ENCODE measurements at regions not wholly inside any gene's neighbourhood (a gene's known extent, or its start where the extent isn't known, plus 50 kb on each side); places are given as distances from the start of the nearest gene placed in this dataset.

DNA sequence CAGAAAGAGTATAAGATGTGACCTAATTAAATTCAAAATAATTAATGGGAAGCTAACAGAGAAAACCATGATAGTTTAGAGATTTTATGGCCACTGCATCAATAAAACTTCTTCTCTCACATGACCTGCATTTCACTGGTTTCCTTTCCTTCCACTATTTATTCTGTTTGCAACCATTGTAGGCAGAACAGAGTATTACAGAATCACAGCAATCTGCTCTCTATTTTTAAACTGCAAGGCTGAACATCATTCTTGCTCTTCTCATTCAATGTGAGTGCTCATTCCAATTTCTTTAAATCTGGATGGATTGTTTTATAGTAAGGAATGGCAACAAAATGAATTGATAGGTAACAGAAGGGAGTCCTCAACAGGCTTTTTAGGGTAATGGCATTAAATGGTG is 715.5 kb upstream of the RAB6C start:
- TF ChIP-seq, protein P1, sequence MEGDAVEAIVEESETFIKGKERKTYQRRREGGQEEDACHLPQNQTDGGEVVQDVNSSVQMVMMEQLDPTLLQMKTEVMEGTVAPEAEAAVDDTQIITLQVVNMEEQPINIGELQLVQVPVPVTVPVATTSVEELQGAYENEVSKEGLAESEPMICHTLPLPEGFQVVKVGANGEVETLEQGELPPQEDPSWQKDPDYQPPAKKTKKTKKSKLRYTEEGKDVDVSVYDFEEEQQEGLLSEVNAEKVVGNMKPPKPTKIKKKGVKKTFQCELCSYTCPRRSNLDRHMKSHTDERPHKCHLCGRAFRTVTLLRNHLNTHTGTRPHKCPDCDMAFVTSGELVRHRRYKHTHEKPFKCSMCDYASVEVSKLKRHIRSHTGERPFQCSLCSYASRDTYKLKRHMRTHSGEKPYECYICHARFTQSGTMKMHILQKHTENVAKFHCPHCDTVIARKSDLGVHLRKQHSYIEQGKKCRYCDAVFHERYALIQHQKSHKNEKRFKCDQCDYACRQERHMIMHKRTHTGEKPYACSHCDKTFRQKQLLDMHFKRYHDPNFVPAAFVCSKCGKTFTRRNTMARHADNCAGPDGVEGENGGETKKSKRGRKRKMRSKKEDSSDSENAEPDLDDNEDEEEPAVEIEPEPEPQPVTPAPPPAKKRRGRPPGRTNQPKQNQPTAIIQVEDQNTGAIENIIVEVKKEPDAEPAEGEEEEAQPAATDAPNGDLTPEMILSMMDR (IDR thresholded peaks at IDR 0.05; ENCODE audit: poor library complexity): no peak
- no peak for TF ChIP-seq EZH2phosphoT487 (IDR thresholded peaks at IDR 0.05; ENCODE audit: low read depth, severe bottlenecking, unreplicated experiment)
